T-helper 22 cell (primary cell): ENCODE measurements at regions not wholly inside any gene's neighbourhood (a gene's known extent, or its start where the extent isn't known, plus 50 kb on each side); places are given as distances from the start of the nearest gene placed in this dataset.
"Not testable (repeated sequence)": the region's sequence is repeated elsewhere in the genome, so short reads cannot be mapped to it uniquely, and the experiment has no call there.

Experiments used
- DNase-seq: peaks from one replicate; pipeline ENCODE4 v3.0.0-alpha.2; 2020; ENCODE audit warnings: low read depth

- DNase-seq = no peak
These were observed 116.0 kb upstream of the BTG1 start for GRCh38 chr12:92261692-92262091.

GRCh38 chr12:92261071-92261470, 115.4 kb upstream of the BTG1 start:
- no peak for DNase-seq

GRCh38 chr12:92259696-92260251, 114.1 kb upstream of the BTG1 start:
- no peak for DNase-seq

GRCh38 chr12:92259291-92259690, 113.6 kb upstream of the BTG1 start:
- no peak for DNase-seq

GRCh38 chr12:92257261-92257660, 111.6 kb upstream of the BTG1 start:
- no peak for DNase-seq

GRCh38 chr12:92255741-92256140, 110.1 kb upstream of the BTG1 start:
- DNase-seq = no peak

- DNase-seq = no peak
These were observed 107.7 kb upstream of the BTG1 start for GRCh38 chr12:92253301-92253700.

GRCh38 chr12:92248977-92249376, 103.3 kb upstream of the BTG1 start:
- no peak for DNase-seq

GRCh38 chr12:92244036-92244435, 98.4 kb upstream of the BTG1 start:
- DNase-seq = no peak

GRCh38 chr12:92242907-92243306, 97.3 kb upstream of the BTG1 start:
- no peak for DNase-seq

GRCh38 chr12:92237762-92238523, 92.3 kb upstream of the BTG1 start:
- DNase-seq = no peak

GRCh38 chr12:92237262-92237661, 91.6 kb upstream of the BTG1 start:
- no peak for DNase-seq

GRCh38 chr12:92235703-92236472, 90.2 kb upstream of the BTG1 start:
- DNase-seq = no peak

- no peak for DNase-seq
These were observed 88.9 kb upstream of the BTG1 start for GRCh38 chr12:92234533-92234932.

- no peak for DNase-seq
These were observed 87.8 kb upstream of the BTG1 start for GRCh38 chr12:92233346-92234015.

- DNase-seq = not testable (repeated sequence)
These were observed 86.8 kb upstream of the BTG1 start for GRCh38 chr12:92232371-92232932.

- not testable (repeated sequence) for DNase-seq
These were observed 86.3 kb upstream of the BTG1 start for GRCh38 chr12:92231945-92232344.

- DNase-seq = not testable (repeated sequence)
These were observed 85.9 kb upstream of the BTG1 start for GRCh38 chr12:92231532-92231931.

GRCh38 chr12:92229381-92229780, 83.7 kb upstream of the BTG1 start:
- no peak for DNase-seq

GRCh38 chr12:92226961-92227360, 81.3 kb upstream of the BTG1 start:
- no peak for DNase-seq

GRCh38 chr12:92226071-92226661, 80.5 kb upstream of the BTG1 start:
- DNase-seq = no peak
